CD14-positive monocyte (primary cell): ENCODE measurements at regions not wholly inside any gene's neighbourhood (a gene's known extent, or its start where the extent isn't known, plus 50 kb on each side); places are given as distances from the start of the nearest gene placed in this dataset.
"Not testable (repeated sequence)": the region's sequence is repeated elsewhere in the genome, so short reads cannot be mapped to it uniquely, and the experiment has no call there.

ENCODE experiments used
- DNase-seq, 3 donors: peaks; one replicate each; pipeline ENCODE4 v3.0.0-alpha.2; 2011 to 2022
- H2AFZ ChIP-seq: 2 replicates; pipeline ENCODE4 v1.6.0; 2012; ENCODE audit warnings: mild to moderate bottlenecking, low read depth, low read length, inconsistent platforms; ENCODE audit not compliant: insufficient read depth, poor library complexity, severe bottlenecking
- H3K27ac ChIP-seq, 2 donors: 1 replicate in 1 of 2; 2 replicates in 1 of 2; pipeline ENCODE4 v1.5.1; 2012 to 2013; ENCODE audit warnings: low read length in 2 of 2, control low read depth in 1 of 2, inconsistent platforms in 1 of 2, low read depth in 1 of 2, mild to moderate bottlenecking in 1 of 2
- H3K27me3 ChIP-seq, 2 donors: one replicate each; pipeline versions ENCODE4 v1.6.0 to v1.6.1; 2011 to 2013; ENCODE audit warnings: low read length in 2 of 2; ENCODE audit not compliant: control insufficient read depth in 2 of 2, insufficient read depth in 2 of 2
- H3K36me3 ChIP-seq, 2 donors: replicated peaks in 1 of 2; 1 replicate in 1 of 2; 2 replicates in 1 of 2; pipeline versions ENCODE4 v1.5.1 to v1.6.1; 2012 to 2013; ENCODE audit warnings: low read length in 2 of 2, control low read depth in 1 of 2, inconsistent platforms in 1 of 2, mild to moderate bottlenecking in 1 of 2; ENCODE audit not compliant: insufficient read depth in 2 of 2, control insufficient read depth in 1 of 2
- H3K4me1 ChIP-seq, 2 donors: 1 replicate in 1 of 2; 2 replicates in 1 of 2; pipeline versions ENCODE4 v1.5.1 to v1.6.1; 2012 to 2013; ENCODE audit warnings: low read length in 2 of 2, control low read depth in 1 of 2, inconsistent platforms in 1 of 2, mild to moderate bottlenecking in 1 of 2, moderate library complexity in 1 of 2; ENCODE audit not compliant: insufficient read depth in 2 of 2, control insufficient read depth in 1 of 2
- H3K4me2 ChIP-seq: replicated peaks from 2 replicates; pipeline ENCODE3; 2012; ENCODE audit warnings: low read length, moderate library complexity, mild to moderate bottlenecking; ENCODE audit not compliant: poor library complexity, severe bottlenecking; ENCODE audit errors: extremely low read depth
- H3K4me3 ChIP-seq, 3 experiments: fragments of 200-600 bp in 1 of 3; sonication (generic) in 1 of 3; replicated peaks in 1 of 3; 1 replicate in 2 of 3; 2 replicates in 1 of 3; pipeline ENCODE4 v1.5.1; 2011 to 2013; ENCODE audit warnings: low read length in 3 of 3, mild to moderate bottlenecking in 3 of 3, control low read depth in 2 of 3, low read depth in 2 of 3, inconsistent platforms in 1 of 3, moderate library complexity in 1 of 3
- H3K79me2 ChIP-seq: 2 replicates; pipeline ENCODE4 v1.6.0; 2012; ENCODE audit warnings: mild to moderate bottlenecking, control low read depth, inconsistent platforms, low read length, moderate library complexity; ENCODE audit not compliant: insufficient read depth
- H3K9ac ChIP-seq: 2 replicates; pipeline ENCODE4 v1.6.0; 2017; ENCODE audit warnings: low read length, mild to moderate bottlenecking; ENCODE audit not compliant: insufficient read depth, poor library complexity, severe bottlenecking
- H3K9me3 ChIP-seq, 2 donors: replicated peaks in 1 of 2; 1 replicate in 1 of 2; 2 replicates in 1 of 2; pipeline versions ENCODE4 v1.5.1 to v1.6.1; 2012 to 2013; ENCODE audit warnings: low read length in 2 of 2, control low read depth in 1 of 2; ENCODE audit not compliant: control insufficient read depth in 1 of 2, insufficient read depth in 1 of 2
- H4K20me1 ChIP-seq: 2 replicates; pipeline ENCODE4 v1.6.0; 2012; ENCODE audit warnings: mild to moderate bottlenecking, low read length, control low read depth, moderate library complexity; ENCODE audit not compliant: insufficient read depth
- H3K27ac Mint-ChIP-seq, 7 donors: one replicate each; pipeline ENCODE4 v1.8.0; 2020; ENCODE audit warnings: mild to moderate bottlenecking in 7 of 7, mixed read lengths in 7 of 7, moderate library complexity in 6 of 7, inconsistent platforms in 2 of 7
- H3K27me3 Mint-ChIP-seq, 3 donors: one replicate each; pipeline ENCODE4 v1.8.0; 2021 to 2022; ENCODE audit warnings: low read depth in 3 of 3, mild to moderate bottlenecking in 3 of 3, mixed read lengths in 3 of 3, moderate library complexity in 3 of 3, inconsistent platforms in 1 of 3
- H3K36me3 Mint-ChIP-seq, 2 donors: one replicate each; pipeline ENCODE4 v1.8.0; 2020; ENCODE audit warnings: mixed read lengths in 2 of 2, inconsistent platforms in 1 of 2, mild to moderate bottlenecking in 1 of 2
- H3K4me1 Mint-ChIP-seq: one replicate; pipeline ENCODE4 v1.8.0; 2020; ENCODE audit warnings: mild to moderate bottlenecking, mixed read lengths
- H3K4me3 Mint-ChIP-seq, 2 donors: one replicate each; pipeline ENCODE4 v1.8.0; 2020; ENCODE audit warnings: mild to moderate bottlenecking in 2 of 2, mixed read lengths in 2 of 2, moderate library complexity in 1 of 2
- H3K9me3 Mint-ChIP-seq, 7 donors: one replicate each; pipeline ENCODE4 v1.8.0; 2020 to 2022; ENCODE audit warnings: mixed read lengths in 7 of 7, mild to moderate bottlenecking in 6 of 7, moderate library complexity in 6 of 7, inconsistent platforms in 2 of 7
- CTCF ChIP-seq: fragments of 200-600 bp; IDR thresholded peaks from one replicate; pipeline ENCODE4 v1.8.0; 2022; ENCODE audit warnings: antibody characterized with exemption, mild to moderate bottlenecking
- WGBS: methylation state at CpG from one replicate; pipeline ENCODE4 v1.1.5; 2013; ENCODE audit warnings: missing lambda C conversion rate; ENCODE audit not compliant: insufficient coverage; 5-methylcytosine and 5-hydroxymethylcytosine counted together
- intact Hi-C, 2 donors: fragments of 100-400 bp; cut with micrococcal nuclease; formaldehyde crosslinking; loops; one replicate each; pipeline versions ENCODE4 v1.15.0 to v1.15.1; 2023

DNA sequence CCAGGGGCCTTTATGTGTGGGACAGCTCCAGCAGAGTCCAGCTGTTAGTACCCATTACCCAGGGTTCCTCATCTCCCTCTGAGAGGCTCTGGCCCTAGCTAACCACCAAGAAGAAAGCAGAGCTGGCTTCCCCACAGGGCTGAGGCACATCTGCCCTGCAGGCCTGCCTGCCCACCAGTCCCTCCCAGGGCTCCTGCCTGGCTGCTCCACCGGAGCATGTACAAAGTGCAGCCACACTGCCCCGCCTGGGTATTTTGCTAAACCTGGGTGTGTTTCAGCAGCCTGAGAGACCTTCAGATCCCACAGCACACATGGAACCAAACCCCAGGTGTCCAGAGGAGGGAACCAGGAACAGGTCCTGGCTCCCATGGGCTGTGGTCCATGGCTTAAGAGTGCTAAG lies 500.4 kb upstream of the KLHL4 start:
- Mint-ChIP-seq H3K27me3 (peaks cover 0 to 2% (median 0%) of the 10 kb centered on the region in 3 donors), H3K4me1 (no peaks in the 10 kb centered on the region), H3K27ac (no peak overlapping the region), H3K4me3 (no peak overlapping the region), H3K9me3 (peaks cover 0 to 3% (median 0%) of the 10 kb centered on the region in 7 donors), H3K36me3 (no peaks in the 10 kb centered on the region)
- no peak for TF ChIP-seq CTCF
- Histone ChIP-seq H2AFZ (no peak overlapping the region), H3K4me1 (no peaks in the 10 kb centered on the region), H4K20me1 (no peaks in the 10 kb centered on the region), H3K27ac (no peak overlapping the region), H3K27me3 (no peaks in the 10 kb centered on the region), H3K4me3 (no peak overlapping the region), H3K4me2 (no peak overlapping the region), H3K9me3 (peaks cover 0 to 5% of the 10 kb centered on the region in 2 donors), H3K36me3 (no peaks in the 10 kb centered on the region), H3K9ac (no peak overlapping the region), H3K79me2 (no peaks in the 10 kb centered on the region)
- intact Hi-C loops: no loop called here
- no peak for DNase-seq
- 100% methylated on average over 2 of the region's 2 CpGs for WGBS

DNA sequence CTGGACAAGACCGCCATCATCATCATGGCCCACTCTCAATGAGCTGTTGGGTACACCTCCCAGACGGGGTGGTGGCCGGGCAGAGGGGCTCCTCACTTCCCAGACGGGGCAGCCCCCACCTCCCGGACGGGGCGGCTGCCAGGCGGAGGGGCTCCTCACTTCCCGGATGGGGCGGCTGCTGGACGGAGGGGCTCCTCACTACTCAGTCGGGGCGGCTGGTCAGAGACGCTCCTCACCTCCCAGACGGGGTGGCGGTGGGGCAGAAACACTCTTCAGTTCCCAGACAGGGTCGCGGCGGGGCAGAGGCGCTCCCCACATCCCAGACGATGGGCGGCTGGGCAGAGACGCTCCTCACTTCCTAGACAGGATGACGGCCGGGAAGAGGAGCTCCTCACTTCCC lies 484.5 kb upstream of the KLHL4 start:
- intact Hi-C loops, H3K79me2 ChIP-seq, H2AFZ ChIP-seq, H4K20me1 ChIP-seq, H3K9me3 ChIP-seq, H3K27me3 ChIP-seq, H3K27me3 Mint-ChIP-seq, H3K36me3 Mint-ChIP-seq, H3K4me1 Mint-ChIP-seq, H3K36me3 ChIP-seq, H3K4me3 Mint-ChIP-seq, DNase-seq, H3K27ac Mint-ChIP-seq, H3K9me3 Mint-ChIP-seq, H3K4me3 ChIP-seq, H3K4me1 ChIP-seq, H3K9ac ChIP-seq, H3K4me2 ChIP-seq, H3K27ac ChIP-seq: not testable (repeated sequence)
- 89% methylated on average over 3 of the region's 25 CpGs for WGBS
